RWPE2 (cell line): ENCODE measurements at regions not wholly inside any gene's neighbourhood (a gene's known extent, or its start where the extent isn't known, plus 50 kb on each side); places are given as distances from the start of the nearest gene placed in this dataset.

ENCODE experiments used
- ATAC-seq: fragments of 200-7000 bp; cut with Tn5 transposase; 3 replicates; pipeline ENCODE4 v1.9.1; 2021; ENCODE audit warnings: low read depth
- DNase-seq: peaks from one replicate; pipeline ENCODE4 v3.0.0-alpha.2; 2020; ENCODE audit warnings: low spot score
- H3K27ac ChIP-seq: fragments of 450-650 bp; 2 replicates; pipeline ENCODE4 v1.5.1; 2017; ENCODE audit warnings: mild to moderate bottlenecking; ENCODE audit not compliant: poor library complexity, severe bottlenecking
- H3K27me3 ChIP-seq: fragments of 250-450 bp; sonication (Bioruptor Pico); 2 replicates; pipeline ENCODE4 v1.5.1; 2021; ENCODE audit warnings: mild to moderate bottlenecking, moderate library complexity; ENCODE audit not compliant: insufficient read depth, poor library complexity, severe bottlenecking
- H3K36me3 ChIP-seq: fragments of 250-450 bp; sonication (Bioruptor Pico); 2 replicates; pipeline ENCODE4 v1.5.1; 2020; ENCODE audit warnings: low read depth, mild to moderate bottlenecking, moderate library complexity
- H3K4me1 ChIP-seq: fragments of 250-450 bp; sonication (Bioruptor Pico); 2 replicates; pipeline ENCODE4 v1.5.1; 2021; ENCODE audit warnings: mild to moderate bottlenecking, moderate library complexity; ENCODE audit not compliant: insufficient read depth, poor library complexity, severe bottlenecking
- H3K4me3 ChIP-seq: fragments of 250-450 bp; sonication (Bioruptor Pico); 2 replicates; pipeline ENCODE4 v1.5.1; 2021; ENCODE audit warnings: mild to moderate bottlenecking, moderate library complexity; ENCODE audit not compliant: severe bottlenecking
- H3K9me3 ChIP-seq: fragments of 250-450 bp; sonication (Bioruptor Pico); 2 replicates; pipeline ENCODE4 v1.5.1; 2021; ENCODE audit warnings: mild to moderate bottlenecking, moderate library complexity; ENCODE audit not compliant: severe bottlenecking
- TF ChIP-seq, protein P1 (sequence below): fragments of 450-650 bp; IDR thresholded peaks from one replicate; pipeline ENCODE4 v1.5.1; 2017; ENCODE audit warnings: mild to moderate bottlenecking, moderate library complexity; ENCODE audit not compliant: poor library complexity, severe bottlenecking

DNA sequence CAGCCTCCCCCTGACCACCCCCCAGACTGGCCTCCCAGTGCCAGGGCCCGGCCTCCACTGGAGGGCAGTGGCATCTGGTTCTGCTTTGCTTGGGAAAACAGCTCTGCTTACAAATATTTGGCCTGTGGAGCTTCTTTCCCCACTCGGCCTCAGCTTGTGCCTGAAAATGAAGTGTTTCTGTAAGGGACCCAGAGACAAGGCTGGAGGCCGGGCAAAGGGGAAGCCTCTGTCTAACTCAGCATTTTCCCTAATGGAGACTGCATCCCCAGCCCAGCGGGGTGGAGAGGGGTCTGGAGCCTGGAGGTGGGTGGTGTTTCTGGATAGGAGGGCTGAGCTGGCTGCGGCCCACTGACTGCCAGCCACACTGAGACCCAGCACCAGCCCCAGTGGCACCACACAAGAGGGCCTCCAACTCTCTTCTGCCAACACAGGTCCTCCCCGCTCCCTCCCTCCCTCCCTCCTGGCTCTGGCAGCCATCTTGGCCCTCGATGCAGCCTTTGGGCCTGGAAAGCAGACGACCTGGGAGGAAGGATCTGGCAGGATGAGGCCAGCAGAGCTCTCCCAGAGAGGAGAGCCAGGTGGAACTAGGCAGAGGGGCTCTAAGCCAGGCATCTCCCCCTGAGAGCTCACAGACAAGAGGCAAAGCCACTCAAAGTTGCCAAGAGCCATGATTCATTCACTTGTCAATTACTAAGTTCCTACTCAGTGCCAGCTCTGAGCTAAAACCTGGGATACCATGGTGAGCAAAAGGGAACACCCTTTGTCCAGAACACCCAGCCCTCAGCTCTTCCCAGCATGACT, 77.1 kb upstream of the CD82 start:
- TF ChIP-seq, protein P1, sequence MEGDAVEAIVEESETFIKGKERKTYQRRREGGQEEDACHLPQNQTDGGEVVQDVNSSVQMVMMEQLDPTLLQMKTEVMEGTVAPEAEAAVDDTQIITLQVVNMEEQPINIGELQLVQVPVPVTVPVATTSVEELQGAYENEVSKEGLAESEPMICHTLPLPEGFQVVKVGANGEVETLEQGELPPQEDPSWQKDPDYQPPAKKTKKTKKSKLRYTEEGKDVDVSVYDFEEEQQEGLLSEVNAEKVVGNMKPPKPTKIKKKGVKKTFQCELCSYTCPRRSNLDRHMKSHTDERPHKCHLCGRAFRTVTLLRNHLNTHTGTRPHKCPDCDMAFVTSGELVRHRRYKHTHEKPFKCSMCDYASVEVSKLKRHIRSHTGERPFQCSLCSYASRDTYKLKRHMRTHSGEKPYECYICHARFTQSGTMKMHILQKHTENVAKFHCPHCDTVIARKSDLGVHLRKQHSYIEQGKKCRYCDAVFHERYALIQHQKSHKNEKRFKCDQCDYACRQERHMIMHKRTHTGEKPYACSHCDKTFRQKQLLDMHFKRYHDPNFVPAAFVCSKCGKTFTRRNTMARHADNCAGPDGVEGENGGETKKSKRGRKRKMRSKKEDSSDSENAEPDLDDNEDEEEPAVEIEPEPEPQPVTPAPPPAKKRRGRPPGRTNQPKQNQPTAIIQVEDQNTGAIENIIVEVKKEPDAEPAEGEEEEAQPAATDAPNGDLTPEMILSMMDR, result no peak
- ATAC-seq, result no peak
- Histone ChIP-seq H3K4me3 (no peak overlapping the region), H3K9me3 (no peaks in the 10 kb centered on the region), H3K4me1 (no peaks in the 10 kb centered on the region), H3K36me3 (no peaks in the 10 kb centered on the region), H3K27me3 (no peaks in the 10 kb centered on the region), H3K27ac (no peak overlapping the region)
- no peak for DNase-seq

DNA sequence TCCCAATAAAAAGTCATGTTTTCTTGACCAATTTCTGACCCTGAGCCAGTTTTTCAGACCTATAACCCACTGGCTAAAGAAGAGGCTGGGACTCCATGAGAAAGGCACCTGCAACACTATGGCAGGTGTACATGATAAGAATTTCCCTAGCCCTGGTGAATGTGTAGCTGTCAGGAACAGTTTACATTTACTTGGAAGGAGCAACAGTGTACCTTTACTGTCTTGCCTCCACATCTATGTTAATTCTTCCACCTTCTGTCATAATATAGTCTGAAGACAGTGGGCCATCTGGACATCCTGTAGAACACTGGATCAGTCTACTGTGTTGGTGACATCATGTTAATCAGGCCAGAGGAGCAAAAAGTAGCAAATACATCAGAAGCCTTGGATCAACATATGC, 72.1 kb upstream of the CD82 start:
- Histone ChIP-seq H3K27ac (no peak overlapping the region), H3K4me1 (no peaks in the 10 kb centered on the region), H3K36me3 (no peaks in the 10 kb centered on the region), H3K4me3 (no peak overlapping the region), H3K9me3 (no peaks in the 10 kb centered on the region), H3K27me3 (no peaks in the 10 kb centered on the region)
- TF ChIP-seq, protein P1, result no peak
- ATAC-seq, result no peak
- no peak for DNase-seq

- TF ChIP-seq, protein P1, result no peak
- no peak for DNase-seq
These were observed 71.5 kb upstream of the CD82 start for GRCh38 chr11:44493930-44494329.

GRCh38 chr11:44494785-44495184, 70.7 kb upstream of the CD82 start:
- no peak for DNase-seq
- H3K36me3 ChIP-seq, result no peaks in the 10 kb centered on the region
- TF ChIP-seq, protein P1, result no peak

More at GRCh38 chr11:44493930-44494329, 71.5 kb upstream of the CD82 start:
- Histone ChIP-seq H3K27ac (no peak overlapping the region), H3K36me3 (no peaks in the 10 kb centered on the region), H3K4me1 (no peaks in the 10 kb centered on the region), H3K27me3 (no peaks in the 10 kb centered on the region), H3K4me3 (no peak overlapping the region), H3K9me3 (no peaks in the 10 kb centered on the region)
- no peak for ATAC-seq

DNA sequence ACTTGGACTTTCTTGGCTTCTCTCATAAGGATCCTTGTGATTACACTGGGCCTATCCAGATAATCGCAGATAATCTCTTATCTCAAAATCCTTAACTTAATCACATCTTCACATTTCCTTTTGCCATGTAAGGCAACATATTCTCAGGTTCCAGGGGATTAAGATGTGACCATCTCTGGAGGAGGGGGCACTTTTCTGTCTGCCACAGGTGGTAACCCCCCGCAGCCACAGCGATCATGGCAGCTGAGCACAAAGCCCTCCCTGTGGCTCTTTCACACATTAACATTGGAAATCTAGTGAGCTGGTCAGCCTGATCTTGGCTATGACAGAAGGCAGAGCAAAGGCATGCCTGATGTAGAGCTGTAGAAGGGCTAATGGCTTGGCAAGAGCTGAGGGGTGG, 69.1 kb upstream of the CD82 start:
- H3K36me3 ChIP-seq, result no peaks in the 10 kb centered on the region

More at GRCh38 chr11:44494785-44495184, 70.7 kb upstream of the CD82 start:
- no peak for ATAC-seq
- Histone ChIP-seq H3K9me3 (no peaks in the 10 kb centered on the region), H3K4me3 (no peak overlapping the region), H3K27me3 (no peaks in the 10 kb centered on the region), H3K4me1 (no peaks in the 10 kb centered on the region), H3K27ac (no peak overlapping the region)

More for the DNA sequence above, 69.1 kb upstream of the CD82 start:
- no peaks in the 10 kb centered on the region for H3K4me1 ChIP-seq
- TF ChIP-seq, protein P1, result no peak
- no peaks in the 10 kb centered on the region for H3K9me3 ChIP-seq
- no peak for ATAC-seq
- H3K4me3 ChIP-seq, result no peak overlapping the region
- H3K27me3 ChIP-seq, result no peaks in the 10 kb centered on the region
- DNase-seq, result no peak
- no peak overlapping the region for H3K27ac ChIP-seq
